Cardiac fibroblast (primary cell): ENCODE measurements at regions not wholly inside any gene's neighbourhood (a gene's known extent, or its start where the extent isn't known, plus 50 kb on each side); places are given as distances from the start of the nearest gene placed in this dataset.
A peak's percentile ranks its signal among the peaks of the same experiment; 100 is the strongest.

Source experiments
- DNase-seq, 2 donors: peaks; one replicate each; pipeline versions ENCODE4 v3.0.0 to v3.0.0-alpha.2; 2010; ENCODE audit warnings: low read depth in 2 of 2
- H3K4me3 ChIP-seq, 2 donors: replicated peaks in 1 of 2; 1 replicate in 1 of 2; 2 replicates in 1 of 2; pipeline ENCODE4 v1.5.1; 2011; ENCODE audit warnings: low read depth in 2 of 2, low read length in 2 of 2, mild to moderate bottlenecking in 2 of 2, moderate library complexity in 1 of 2
- TF ChIP-seq, protein P1 (sequence below): IDR thresholded peaks from one replicate; pipeline ENCODE4 v1.5.1; 2011; ENCODE audit warnings: low read depth, mild to moderate bottlenecking, low read length, inconsistent platforms

DNA sequence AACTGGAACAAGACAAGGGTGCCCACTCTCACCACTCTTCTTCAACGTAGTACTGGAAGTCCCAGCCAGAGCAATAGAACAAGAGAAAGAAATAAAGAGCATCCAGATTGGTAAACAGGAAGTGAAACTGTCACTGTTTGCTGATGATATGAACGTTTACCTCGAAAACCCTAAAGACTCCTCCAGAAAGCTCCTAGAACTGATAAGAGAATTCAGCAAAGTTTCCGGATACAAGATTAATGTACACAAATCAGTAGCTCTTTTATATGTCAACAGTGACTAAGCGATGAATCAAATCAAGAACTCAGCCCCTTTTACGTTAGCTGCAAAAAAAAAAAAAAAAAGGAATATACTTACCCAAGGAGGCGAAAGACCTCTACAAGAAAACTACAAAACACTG lies 306.6 kb downstream of the PLK2 start:
- no peak overlapping the region for H3K4me3 ChIP-seq
- TF ChIP-seq, protein P1, sequence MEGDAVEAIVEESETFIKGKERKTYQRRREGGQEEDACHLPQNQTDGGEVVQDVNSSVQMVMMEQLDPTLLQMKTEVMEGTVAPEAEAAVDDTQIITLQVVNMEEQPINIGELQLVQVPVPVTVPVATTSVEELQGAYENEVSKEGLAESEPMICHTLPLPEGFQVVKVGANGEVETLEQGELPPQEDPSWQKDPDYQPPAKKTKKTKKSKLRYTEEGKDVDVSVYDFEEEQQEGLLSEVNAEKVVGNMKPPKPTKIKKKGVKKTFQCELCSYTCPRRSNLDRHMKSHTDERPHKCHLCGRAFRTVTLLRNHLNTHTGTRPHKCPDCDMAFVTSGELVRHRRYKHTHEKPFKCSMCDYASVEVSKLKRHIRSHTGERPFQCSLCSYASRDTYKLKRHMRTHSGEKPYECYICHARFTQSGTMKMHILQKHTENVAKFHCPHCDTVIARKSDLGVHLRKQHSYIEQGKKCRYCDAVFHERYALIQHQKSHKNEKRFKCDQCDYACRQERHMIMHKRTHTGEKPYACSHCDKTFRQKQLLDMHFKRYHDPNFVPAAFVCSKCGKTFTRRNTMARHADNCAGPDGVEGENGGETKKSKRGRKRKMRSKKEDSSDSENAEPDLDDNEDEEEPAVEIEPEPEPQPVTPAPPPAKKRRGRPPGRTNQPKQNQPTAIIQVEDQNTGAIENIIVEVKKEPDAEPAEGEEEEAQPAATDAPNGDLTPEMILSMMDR = no peak
- DNase-seq = peak in 1 of 2 donors; percentile 37

- H3K4me3 ChIP-seq = no peak overlapping the region
- TF ChIP-seq, protein P1 = no peak
- no peak for DNase-seq
These were observed 308.5 kb downstream of the PLK2 start for GRCh38 chr5:58151414-58151813.

DNA sequence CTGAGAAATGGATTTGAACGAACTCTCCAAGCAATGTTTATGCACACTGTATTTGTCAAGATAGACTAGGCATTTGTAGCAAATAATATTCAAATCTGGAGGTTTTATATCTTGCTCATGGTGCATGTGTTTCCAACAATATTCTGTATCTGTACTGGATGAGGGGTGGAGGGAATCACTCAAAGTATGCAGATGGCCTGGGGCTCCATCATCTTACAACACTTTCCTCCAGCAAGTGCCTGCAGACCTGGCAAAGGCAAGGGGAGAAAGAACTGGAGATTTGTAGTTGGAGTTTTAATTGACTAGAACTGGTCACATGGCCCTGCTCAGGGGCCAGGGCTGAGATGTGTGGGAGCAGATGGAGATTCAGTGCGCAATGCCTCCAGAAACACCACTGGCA lies 309.0 kb downstream of the PLK2 start:
- no peak for DNase-seq
- no peak overlapping the region for H3K4me3 ChIP-seq
- TF ChIP-seq, protein P1 = no peak

- TF ChIP-seq, protein P1 = no peak
- no peak for DNase-seq
- H3K4me3 ChIP-seq = no peak overlapping the region
These were observed 310.1 kb downstream of the PLK2 start for GRCh38 chr5:58149746-58150145.

- peak in 1 of 2 donors; percentile 32 for DNase-seq
- H3K4me3 ChIP-seq = no peak overlapping the region
- TF ChIP-seq, protein P1 = no peak
These were observed 310.5 kb downstream of the PLK2 start for GRCh38 chr5:58149345-58149744.

DNA sequence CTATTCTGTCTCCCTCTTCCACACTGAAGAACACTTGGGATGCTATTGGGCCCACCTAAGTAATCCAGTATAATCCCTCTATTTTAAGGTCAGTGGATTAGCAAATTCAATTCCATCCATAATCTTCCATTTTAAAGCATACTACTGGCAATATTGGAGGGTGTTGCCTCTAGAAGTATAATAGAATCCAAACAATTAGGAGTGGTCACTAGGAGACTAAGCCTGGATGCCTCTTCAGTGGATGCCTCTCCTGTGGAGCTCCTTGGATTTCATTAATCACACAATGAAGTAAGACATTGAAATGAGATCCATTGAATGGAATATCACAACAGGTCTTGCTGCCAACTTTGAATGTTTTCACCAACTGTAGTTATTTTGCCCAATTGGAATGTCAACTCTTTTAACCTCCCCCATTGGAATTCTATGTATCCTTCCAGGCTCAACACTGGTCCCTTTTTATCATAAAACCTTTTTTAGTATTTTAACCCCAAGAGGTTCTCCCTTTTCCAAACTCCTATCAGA lies 311.6 kb downstream of the PLK2 start:
- no peak overlapping the region for H3K4me3 ChIP-seq
- TF ChIP-seq, protein P1 = no peak
- no peak for DNase-seq

GRCh38 chr5:58145397-58145934 lies 314.4 kb downstream of the PLK2 start:
- TF ChIP-seq, protein P1 = no peak

More at GRCh38 chr5:58145397-58145934, 314.4 kb downstream of the PLK2 start:
- H3K4me3 ChIP-seq = no peak overlapping the region
- DNase-seq = no peak
